ENCODE measurements at regions not wholly inside any gene's neighbourhood (a gene's known extent, or its start where the extent isn't known, plus 50 kb on each side); places are given as distances from the start of the nearest gene placed in this dataset.

DNA sequence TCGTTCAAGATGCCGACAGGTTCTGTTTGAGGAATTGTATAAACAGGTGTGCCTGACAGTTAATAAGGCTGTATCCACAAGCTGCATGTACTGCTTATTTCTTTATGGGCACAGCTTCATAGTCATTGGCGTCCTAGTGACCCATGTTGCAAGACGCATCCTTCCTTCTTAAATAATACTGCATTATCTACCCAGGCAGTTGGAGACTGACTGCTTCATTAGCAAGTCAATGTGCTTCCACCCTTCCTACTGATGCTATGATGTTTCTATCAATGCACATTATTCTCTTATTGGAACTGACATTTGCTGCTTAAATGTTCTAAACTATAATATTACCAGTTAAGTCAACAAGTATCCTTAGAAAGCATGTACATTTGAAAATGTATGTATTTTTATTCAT is 950.0 kb upstream of the MIR17HG start:
- Histone ChIP-seq H3K4me3 (ENCODE audit: low read depth, low read length) (no peak overlapping the region), H3K27ac (ENCODE audit: extremely low read depth, low read depth, low read length) (no peak overlapping the region), H3K9me3 (ENCODE audit: control insufficient read depth, insufficient read depth, low read depth, low read length) (no peaks in the 10 kb centered on the region), H3K4me1 (ENCODE audit: control insufficient read depth, insufficient read depth, low read length) (no peaks in the 10 kb centered on the region), H3K36me3 (ENCODE audit: control insufficient read depth in 2 of 2, insufficient read depth in 1 of 2, low read length in 2 of 2) (no peaks in the 10 kb centered on the region)
- CTCF ChIA-PET = no interaction called here
- POLR2A ChIA-PET = no interaction called here
- TF ChIP-seq, protein P1, sequence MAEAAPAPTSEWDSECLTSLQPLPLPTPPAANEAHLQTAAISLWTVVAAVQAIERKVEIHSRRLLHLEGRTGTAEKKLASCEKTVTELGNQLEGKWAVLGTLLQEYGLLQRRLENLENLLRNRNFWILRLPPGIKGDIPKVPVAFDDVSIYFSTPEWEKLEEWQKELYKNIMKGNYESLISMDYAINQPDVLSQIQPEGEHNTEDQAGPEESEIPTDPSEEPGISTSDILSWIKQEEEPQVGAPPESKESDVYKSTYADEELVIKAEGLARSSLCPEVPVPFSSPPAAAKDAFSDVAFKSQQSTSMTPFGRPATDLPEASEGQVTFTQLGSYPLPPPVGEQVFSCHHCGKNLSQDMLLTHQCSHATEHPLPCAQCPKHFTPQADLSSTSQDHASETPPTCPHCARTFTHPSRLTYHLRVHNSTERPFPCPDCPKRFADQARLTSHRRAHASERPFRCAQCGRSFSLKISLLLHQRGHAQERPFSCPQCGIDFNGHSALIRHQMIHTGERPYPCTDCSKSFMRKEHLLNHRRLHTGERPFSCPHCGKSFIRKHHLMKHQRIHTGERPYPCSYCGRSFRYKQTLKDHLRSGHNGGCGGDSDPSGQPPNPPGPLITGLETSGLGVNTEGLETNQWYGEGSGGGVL (tag by site-specific recombination; IDR thresholded peaks at IDR 0.05) = no peak
- TF ChIP-seq ZNF311 (tag by site-specific recombination; IDR thresholded peaks at IDR 0.05; ENCODE audit: borderline replicate concordance) = no peak
- no peak for TF ChIP-seq ZFHX2 (tag by site-specific recombination; conservative IDR thresholded peaks at IDR 0.05)
- TF ChIP-seq ZNF366 (tag by site-specific recombination; conservative IDR thresholded peaks at IDR 0.05) = no peak
- no peak for TF ChIP-seq ZNF169 (tag by site-specific recombination; IDR thresholded peaks at IDR 0.05)
- TF ChIP-seq ZBTB8A (tag by site-specific recombination; IDR thresholded peaks at IDR 0.05) = no peak
- TF ChIP-seq, protein P2, sequence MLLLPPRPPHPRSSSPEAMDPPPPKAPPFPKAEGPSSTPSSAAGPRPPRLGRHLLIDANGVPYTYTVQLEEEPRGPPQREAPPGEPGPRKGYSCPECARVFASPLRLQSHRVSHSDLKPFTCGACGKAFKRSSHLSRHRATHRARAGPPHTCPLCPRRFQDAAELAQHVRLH (tag by site-specific recombination; IDR thresholded peaks at IDR 0.05) = no peak
- TF ChIP-seq ZNF121 (tag by site-specific recombination; IDR thresholded peaks at IDR 0.05) = no peak
- no peak for TF ChIP-seq ZNF157 (tag by site-specific recombination; IDR thresholded peaks at IDR 0.05)

- Histone ChIP-seq H3K4me3 (ENCODE audit: low read depth, low read length) (no peak overlapping the region), H3K4me1 (ENCODE audit: control insufficient read depth, insufficient read depth, low read length) (no peaks in the 10 kb centered on the region), H3K36me3 (ENCODE audit: control insufficient read depth in 2 of 2, insufficient read depth in 1 of 2, low read length in 2 of 2) (no peaks in the 10 kb centered on the region), H3K27ac (ENCODE audit: extremely low read depth, low read depth, low read length) (no peak overlapping the region), H3K9me3 (ENCODE audit: control insufficient read depth, insufficient read depth, low read depth, low read length) (no peaks in the 10 kb centered on the region)
- ChIA-PET POLR2A (no interaction called here), CTCF (no interaction called here)
- TF ChIP-seq, protein P3, sequence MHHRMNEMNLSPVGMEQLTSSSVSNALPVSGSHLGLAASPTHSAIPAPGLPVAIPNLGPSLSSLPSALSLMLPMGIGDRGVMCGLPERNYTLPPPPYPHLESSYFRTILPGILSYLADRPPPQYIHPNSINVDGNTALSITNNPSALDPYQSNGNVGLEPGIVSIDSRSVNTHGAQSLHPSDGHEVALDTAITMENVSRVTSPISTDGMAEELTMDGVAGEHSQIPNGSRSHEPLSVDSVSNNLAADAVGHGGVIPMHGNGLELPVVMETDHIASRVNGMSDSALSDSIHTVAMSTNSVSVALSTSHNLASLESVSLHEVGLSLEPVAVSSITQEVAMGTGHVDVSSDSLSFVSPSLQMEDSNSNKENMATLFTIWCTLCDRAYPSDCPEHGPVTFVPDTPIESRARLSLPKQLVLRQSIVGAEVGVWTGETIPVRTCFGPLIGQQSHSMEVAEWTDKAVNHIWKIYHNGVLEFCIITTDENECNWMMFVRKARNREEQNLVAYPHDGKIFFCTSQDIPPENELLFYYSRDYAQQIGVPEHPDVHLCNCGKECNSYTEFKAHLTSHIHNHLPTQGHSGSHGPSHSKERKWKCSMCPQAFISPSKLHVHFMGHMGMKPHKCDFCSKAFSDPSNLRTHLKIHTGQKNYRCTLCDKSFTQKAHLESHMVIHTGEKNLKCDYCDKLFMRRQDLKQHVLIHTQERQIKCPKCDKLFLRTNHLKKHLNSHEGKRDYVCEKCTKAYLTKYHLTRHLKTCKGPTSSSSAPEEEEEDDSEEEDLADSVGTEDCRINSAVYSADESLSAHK (tag by site-specific recombination; IDR thresholded peaks at IDR 0.05) = no peak
- no peak for TF ChIP-seq GLI2 (tag by site-specific recombination; IDR thresholded peaks at IDR 0.05; ENCODE audit: borderline replicate concordance, low read depth)
- TF ChIP-seq ZNF138 (tag by site-specific recombination; IDR thresholded peaks at IDR 0.05; ENCODE audit: borderline replicate concordance) = no peak
- no peak for TF ChIP-seq ZNF214 (tag by site-specific recombination; IDR thresholded peaks at IDR 0.05; ENCODE audit: borderline replicate concordance)
- no peak for TF ChIP-seq ZNF311 (tag by site-specific recombination; IDR thresholded peaks at IDR 0.05; ENCODE audit: borderline replicate concordance)
- TF ChIP-seq ZNF366 (tag by site-specific recombination; conservative IDR thresholded peaks at IDR 0.05) = no peak
- TF ChIP-seq HIC1 (tag by site-specific recombination; IDR thresholded peaks at IDR 0.05) = no peak
Observed at GRCh38 chr13:90400372-90400771, 947.1 kb upstream of the MIR17HG start.

GRCh38 chr13:90401150-90401549 is 946.3 kb upstream of the MIR17HG start:
- H3K36me3 ChIP-seq (ENCODE audit: control insufficient read depth in 2 of 2, insufficient read depth in 1 of 2, low read length in 2 of 2) = no peaks in the 10 kb centered on the region
- no peak overlapping the region for H3K27ac ChIP-seq (ENCODE audit: extremely low read depth, low read depth, low read length)
- H3K4me3 ChIP-seq (ENCODE audit: low read depth, low read length) = no peak overlapping the region
- no peaks in the 10 kb centered on the region for H3K4me1 ChIP-seq (ENCODE audit: control insufficient read depth, insufficient read depth, low read length)
- TF ChIP-seq ZNF555 (tag by site-specific recombination; conservative IDR thresholded peaks at IDR 0.05) (no peak), IKZF3 (tag by site-specific recombination; IDR thresholded peaks at IDR 0.05) (no peak), ZNF76 (tag by site-specific recombination; IDR thresholded peaks at IDR 0.05; ENCODE audit: borderline replicate concordance, low read depth) (no peak), MZF1 (tag by site-specific recombination; IDR thresholded peaks at IDR 0.05; ENCODE audit: borderline replicate concordance) (no peak), ZSCAN18 (tag by site-specific recombination; IDR thresholded peaks at IDR 0.05) (no peak)
- H3K9me3 ChIP-seq (ENCODE audit: control insufficient read depth, insufficient read depth, low read depth, low read length) = no peaks in the 10 kb centered on the region
- ChIA-PET CTCF (no interaction called here), POLR2A (no interaction called here)

All from HEK293 (cell line).